ENCODE measurements at regions not wholly inside any gene's neighbourhood (a gene's known extent, or its start where the extent isn't known, plus 50 kb on each side); places are given as distances from the start of the nearest gene placed in this dataset.

DNA sequence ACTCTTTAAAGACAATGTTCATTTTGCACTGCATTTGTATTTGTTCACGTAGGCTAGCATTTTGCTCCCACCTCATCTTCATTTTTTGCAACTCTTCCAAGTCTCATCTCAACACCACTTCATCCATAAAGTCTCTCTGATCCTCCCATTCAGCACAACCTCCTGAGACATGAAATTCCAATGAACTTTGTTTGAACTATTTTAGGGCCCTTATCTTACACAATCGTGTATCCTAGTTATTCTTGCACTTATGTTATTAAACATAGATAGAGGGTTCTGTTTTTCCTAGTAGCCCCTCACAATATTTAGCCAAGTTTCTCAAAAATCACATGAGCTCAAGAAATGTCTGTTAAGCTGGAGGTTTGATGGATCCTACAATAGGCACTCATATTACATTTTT lies 500.5 kb upstream of the ADAMTS5 start:
- TF ChIP-seq, protein P1, sequence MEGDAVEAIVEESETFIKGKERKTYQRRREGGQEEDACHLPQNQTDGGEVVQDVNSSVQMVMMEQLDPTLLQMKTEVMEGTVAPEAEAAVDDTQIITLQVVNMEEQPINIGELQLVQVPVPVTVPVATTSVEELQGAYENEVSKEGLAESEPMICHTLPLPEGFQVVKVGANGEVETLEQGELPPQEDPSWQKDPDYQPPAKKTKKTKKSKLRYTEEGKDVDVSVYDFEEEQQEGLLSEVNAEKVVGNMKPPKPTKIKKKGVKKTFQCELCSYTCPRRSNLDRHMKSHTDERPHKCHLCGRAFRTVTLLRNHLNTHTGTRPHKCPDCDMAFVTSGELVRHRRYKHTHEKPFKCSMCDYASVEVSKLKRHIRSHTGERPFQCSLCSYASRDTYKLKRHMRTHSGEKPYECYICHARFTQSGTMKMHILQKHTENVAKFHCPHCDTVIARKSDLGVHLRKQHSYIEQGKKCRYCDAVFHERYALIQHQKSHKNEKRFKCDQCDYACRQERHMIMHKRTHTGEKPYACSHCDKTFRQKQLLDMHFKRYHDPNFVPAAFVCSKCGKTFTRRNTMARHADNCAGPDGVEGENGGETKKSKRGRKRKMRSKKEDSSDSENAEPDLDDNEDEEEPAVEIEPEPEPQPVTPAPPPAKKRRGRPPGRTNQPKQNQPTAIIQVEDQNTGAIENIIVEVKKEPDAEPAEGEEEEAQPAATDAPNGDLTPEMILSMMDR (optimal IDR thresholded peaks at IDR 0.05 in 1 of 3, IDR thresholded peaks at IDR 0.05 in 1 of 3, conservative IDR thresholded peaks at IDR 0.05 in 1 of 3; ENCODE audit: extremely low read depth in 1 of 3, insufficient read depth in 2 of 3, low read length in 3 of 3) = no peak
- no peak for TF ChIP-seq EZH2 (IDR thresholded peaks at IDR 0.05; ENCODE audit: low read length)
